Prostate gland (tissue), 2 donors: ENCODE measurements at regions not wholly inside any gene's neighbourhood (a gene's known extent, or its start where the extent isn't known, plus 50 kb on each side); places are given as distances from the start of the nearest gene placed in this dataset.
A peak's percentile ranks its signal among the peaks of the same experiment; 100 is the strongest.

ENCODE experiments used
- DNase-seq: peaks from one replicate; pipeline ENCODE4 v3.0.0-alpha.2; 2019; ENCODE audit warnings: low spot score
- H3K27ac ChIP-seq, 2 donors: fragments of 200-600 bp; sonication (generic); 2 replicates each; pipeline ENCODE4 v1.5.1; 2017 to 2019
- H3K27me3 ChIP-seq: fragments of 200-600 bp; sonication (generic); replicated peaks from 2 replicates; pipeline ENCODE4 v1.5.1; 2019; ENCODE audit not compliant: insufficient read depth
- H3K36me3 ChIP-seq, 2 donors: fragments of 200-600 bp; sonication (generic); 1 replicate in 1 of 2; 2 replicates in 1 of 2; pipeline versions ENCODE4 v1.5.1 to v1.8.1; 2017 to 2019
- H3K4me1 ChIP-seq: fragments of 200-600 bp; sonication (generic); replicated peaks from 2 replicates; pipeline ENCODE4 v1.5.1; 2019
- H3K4me3 ChIP-seq, 2 donors: fragments of 200-600 bp; sonication (generic); 2 replicates each; pipeline ENCODE4 v1.5.1; 2017 to 2019
- H3K9me3 ChIP-seq: fragments of 200-600 bp; sonication (generic); 2 replicates; pipeline ENCODE4 v1.5.1; 2017
- CTCF ChIP-seq, 4 experiments: fragments of 200-600 bp in 2 of 4; fragments of 450-650 bp in 2 of 4; sonication (generic) in 2 of 4; IDR thresholded peaks; 1 replicate in 3 of 4; 2 replicates in 1 of 4; pipeline ENCODE4 v1.5.1; 2016 to 2019; ENCODE audit warnings: antibody characterized with exemption in 4 of 4, mild to moderate bottlenecking in 2 of 4, moderate library complexity in 2 of 4
- POLR2A ChIP-seq: fragments of 450-650 bp; IDR thresholded peaks from one replicate; pipeline ENCODE4 v1.6.1; 2016; ENCODE audit warnings: antibody characterized with exemption, mild to moderate bottlenecking
- POLR2AphosphoS5 ChIP-seq: sonication (generic); formaldehyde crosslinking; IDR thresholded peaks from one replicate; pipeline ENCODE4 v1.6.1; 2017; ENCODE audit warnings: antibody characterized with exemption
- WGBS: methylation state at CpG from one replicate; pipeline ENCODE4 v1.1.5; 2018; 5-methylcytosine and 5-hydroxymethylcytosine counted together
- intact Hi-C: fragments of 100-400 bp; cut with DNase I; formaldehyde crosslinking; loops from one replicate; pipeline ENCODE4 v1.14.2; 2022

GRCh38 chr11:80592546-80592945 is 1151.7 kb upstream of the TENM4 start:
- H3K36me3 ChIP-seq = no peaks in the 10 kb centered on the region
- TF ChIP-seq POLR2A (no peak), POLR2AphosphoS5 (no peak), CTCF (IDR thresholded peaks at IDR 0.05) (no peak)
- no peak overlapping the region for H3K4me3 ChIP-seq
- no peaks in the 10 kb centered on the region for H3K4me1 ChIP-seq
- H3K27me3 ChIP-seq = no peaks in the 10 kb centered on the region
- WGBS = 69% methylated on average over 4 of the region's 4 CpGs
- no peaks in the 10 kb centered on the region for H3K9me3 ChIP-seq
- no peak for DNase-seq
- no peak overlapping the region for H3K27ac ChIP-seq
- intact Hi-C loops = no loop called here

- peak; percentile 36 for DNase-seq
- intact Hi-C loops = no loop called here
- no peaks in the 10 kb centered on the region for H3K9me3 ChIP-seq
- peak overlapping the region; percentile 4 to 50 for H3K27ac ChIP-seq
- no peak overlapping the region for H3K4me3 ChIP-seq
- H3K36me3 ChIP-seq = no peaks in the 10 kb centered on the region
- TF ChIP-seq POLR2AphosphoS5 (peak; percentile 74), POLR2A (no peak)
- no peaks in the 10 kb centered on the region for H3K27me3 ChIP-seq
- WGBS = 35% methylated on average over 2 of the region's 2 CpGs
- peaks cover 3% of the 10 kb centered on the region for H3K4me1 ChIP-seq
These were observed 1147.1 kb upstream of the TENM4 start for GRCh38 chr11:80587906-80588305.

- Histone ChIP-seq H3K36me3 (no peaks in the 10 kb centered on the region), H3K27me3 (no peaks in the 10 kb centered on the region), H3K4me1 (peaks cover 3% of the 10 kb centered on the region), H3K9me3 (no peaks in the 10 kb centered on the region), H3K4me3 (no peak overlapping the region), H3K27ac (no peak overlapping the region)
- DNase-seq = no peak
- no peak for TF ChIP-seq CTCF (IDR thresholded peaks at IDR 0.05)
- TF ChIP-seq POLR2AphosphoS5 = no peak
- no peak for TF ChIP-seq POLR2A
- 91% methylated on average over 1 of the region's 1 CpG for WGBS
- intact Hi-C loops = no loop called here
These were observed 1145.6 kb upstream of the TENM4 start for GRCh38 chr11:80586464-80586863.

- Histone ChIP-seq H3K9me3 (no peaks in the 10 kb centered on the region), H3K27me3 (no peaks in the 10 kb centered on the region), H3K27ac (no peak overlapping the region), H3K36me3 (no peaks in the 10 kb centered on the region), H3K4me3 (no peak overlapping the region), H3K4me1 (peaks cover 3% of the 10 kb centered on the region)
- WGBS = 99% methylated on average over 3 of the region's 3 CpGs
- intact Hi-C loops = no loop called here
- TF ChIP-seq CTCF (IDR thresholded peaks at IDR 0.05) (no peak), POLR2A (no peak), POLR2AphosphoS5 (no peak)
- DNase-seq = no peak
These were observed 1143.8 kb upstream of the TENM4 start for GRCh38 chr11:80584661-80585060.

GRCh38 chr11:80569832-80570231 is 1129.0 kb upstream of the TENM4 start:
- Histone ChIP-seq H3K4me3 (no peak overlapping the region), H3K4me1 (no peaks in the 10 kb centered on the region), H3K27me3 (no peaks in the 10 kb centered on the region), H3K9me3 (no peaks in the 10 kb centered on the region), H3K27ac (no peak overlapping the region), H3K36me3 (no peaks in the 10 kb centered on the region)
- 86% methylated on average over 2 of the region's 2 CpGs for WGBS
- no peak for DNase-seq
- no peak for TF ChIP-seq POLR2AphosphoS5
- TF ChIP-seq POLR2A = no peak
- TF ChIP-seq CTCF (IDR thresholded peaks at IDR 0.05) = no peak
- intact Hi-C loops = no loop called here
